HG03342 (cell line): ENCODE measurements at regions not wholly inside any gene's neighbourhood (a gene's known extent, or its start where the extent isn't known, plus 50 kb on each side); places are given as distances from the start of the nearest gene placed in this dataset.
"Not testable (repeated sequence)": the region's sequence is repeated elsewhere in the genome, so short reads cannot be mapped to it uniquely, and the experiment has no call there.

ENCODE experiments used
- ATAC-seq: cut with Tn5 transposase; IDR thresholded peaks from one replicate; pipeline ENCODE4 v1.9.1; 2021; ENCODE audit warnings: mild to moderate bottlenecking, moderate library complexity; ENCODE audit not compliant: unreplicated experiment

GRCh38 chr9:90466441-90466840 is 176.2 kb downstream of the DIRAS2 start:
- no peak for ATAC-seq

- ATAC-seq: no peak
These were observed 173.2 kb downstream of the DIRAS2 start for GRCh38 chr9:90469435-90469834.

GRCh38 chr9:90469865-90470387 is 172.7 kb downstream of the DIRAS2 start:
- no peak for ATAC-seq

GRCh38 chr9:90476058-90476457 is 166.6 kb downstream of the DIRAS2 start:
- no peak for ATAC-seq

- no peak for ATAC-seq
These were observed 165.1 kb downstream of the DIRAS2 start for GRCh38 chr9:90477535-90477934.

- ATAC-seq: no peak
These were observed 163.8 kb downstream of the DIRAS2 start for GRCh38 chr9:90478821-90479220.

GRCh38 chr9:90485028-90485427 is 157.6 kb downstream of the DIRAS2 start:
- no peak for ATAC-seq

GRCh38 chr9:90489066-90489465 is 153.6 kb downstream of the DIRAS2 start:
- ATAC-seq: no peak

GRCh38 chr9:90499761-90500160 is 142.9 kb downstream of the DIRAS2 start:
- ATAC-seq: no peak

- no peak for ATAC-seq
These were observed 140.5 kb downstream of the DIRAS2 start for GRCh38 chr9:90502134-90502533.

GRCh38 chr9:90504486-90504885 is 138.1 kb downstream of the DIRAS2 start:
- ATAC-seq: no peak

GRCh38 chr9:90505695-90506094 is 136.9 kb downstream of the DIRAS2 start:
- ATAC-seq: no peak

GRCh38 chr9:90506402-90506801 is 136.2 kb downstream of the DIRAS2 start:
- ATAC-seq: not testable (repeated sequence)

GRCh38 chr9:90507621-90508020 is 135.0 kb downstream of the DIRAS2 start:
- ATAC-seq: no peak

- no peak for ATAC-seq
These were observed 133.7 kb downstream of the DIRAS2 start for GRCh38 chr9:90508940-90509339.

GRCh38 chr9:90511711-90512110 is 130.9 kb downstream of the DIRAS2 start:
- ATAC-seq: no peak

- no peak for ATAC-seq
These were observed 127.7 kb downstream of the DIRAS2 start for GRCh38 chr9:90514877-90515276.

GRCh38 chr9:90515510-90515909 is 127.1 kb downstream of the DIRAS2 start:
- ATAC-seq: no peak

GRCh38 chr9:90517103-90517502 is 125.5 kb downstream of the DIRAS2 start:
- ATAC-seq: no peak

GRCh38 chr9:90521811-90522570 is 120.6 kb downstream of the DIRAS2 start:
- ATAC-seq: no peak

GRCh38 chr9:90523958-90524357 is 118.7 kb downstream of the DIRAS2 start:
- no peak for ATAC-seq

GRCh38 chr9:90526386-90526785 is 116.2 kb downstream of the DIRAS2 start:
- no peak for ATAC-seq

- not testable (repeated sequence) for ATAC-seq
These were observed 106.5 kb downstream of the DIRAS2 start for GRCh38 chr9:90536094-90536493.
